Endothelial cell of umbilical vein (primary cell): ENCODE measurements at regions not wholly inside any gene's neighbourhood (a gene's known extent, or its start where the extent isn't known, plus 50 kb on each side); places are given as distances from the start of the nearest gene placed in this dataset.
"Not testable (repeated sequence)": the region's sequence is repeated elsewhere in the genome, so short reads cannot be mapped to it uniquely, and the experiment has no call there.

Source experiments
- BruUV-seq: library from RNA; stranded (reverse); fragments of 400-500 nt; replicated peaks from 2 replicates; lab custom pipeline; 2021; lab: Mats Ljungman, UMichigan
- CTCF ChIA-PET: fragments of 300-600, 350-600 bp; sonication (Branson Sonifier 250); formaldehyde crosslinking; loops from one replicate; lab custom pipeline; 2021; ENCODE audit warnings: antibody characterized with exemption, inconsistent platforms; lab: Charles Lee
- POLR2A ChIA-PET: fragments of 300-600, 350-600 bp; sonication (Branson Sonifier 250); formaldehyde crosslinking; loops from one replicate; lab custom pipeline; 2021; ENCODE audit warnings: antibody characterized with exemption, inconsistent platforms; lab: Charles Lee
- DNase-seq: peaks from one replicate; pipeline ENCODE4 v3.0.0-alpha.2; 2011; ENCODE audit warnings: low read depth, low spot score
- FAIRE-seq: peaks from 2 replicates; lab custom pipeline; 2011; peaks lifted over from hg19 to GRCh38; lab: Jason Lieb, UNC
- H2AFZ ChIP-seq: 2 replicates; pipeline ENCODE4 v1.6.0; 2012; ENCODE audit warnings: low read depth, low read length, control low read depth, inconsistent platforms
- H3K27ac ChIP-seq: 2 replicates; pipeline ENCODE4 v1.5.1; 2011; ENCODE audit warnings: low read depth, mild to moderate bottlenecking, control low read depth, low read length, moderate library complexity; ENCODE audit not compliant: insufficient read depth
- H3K27me3 ChIP-seq, 2 experiments: 2 replicates each; pipeline versions ENCODE4 v1.6.0 to v1.6.1; 2011; ENCODE audit warnings: low read length in 2 of 2, mixed read lengths in 1 of 2; ENCODE audit not compliant: control insufficient read depth in 2 of 2, insufficient read depth in 2 of 2
- H3K36me3 ChIP-seq, 2 experiments: 2 replicates in 1 of 2; 3 replicates in 1 of 2; pipeline ENCODE4 v1.5.1; 2011; ENCODE audit warnings: low read length in 2 of 2, mild to moderate bottlenecking in 1 of 2, moderate library complexity in 1 of 2; ENCODE audit not compliant: control insufficient read depth in 2 of 2, insufficient read depth in 2 of 2; ENCODE audit errors: extremely low read depth in 1 of 2
- H3K4me1 ChIP-seq: 3 replicates; pipeline ENCODE4 v1.5.1; 2011; ENCODE audit warnings: mild to moderate bottlenecking, low read length; ENCODE audit not compliant: control insufficient read depth, insufficient read depth; ENCODE audit errors: extremely low read depth
- H3K4me2 ChIP-seq: 2 replicates; pipeline ENCODE4 v1.6.1; 2011; ENCODE audit warnings: low read length, control low read depth, mixed read lengths; ENCODE audit not compliant: insufficient read depth
- H3K4me3 ChIP-seq, 3 experiments: fragments of 200-600 bp in 1 of 3; sonication (generic), shearing (Covaris generic) in 1 of 3; replicated peaks in 1 of 3; 2 replicates each; pipeline ENCODE4 v1.5.1; 2011 to 2016; ENCODE audit warnings: control low read depth in 3 of 3, low read length in 3 of 3, mild to moderate bottlenecking in 2 of 3, inconsistent platforms in 1 of 3, low read depth in 1 of 3, moderate library complexity in 1 of 3; ENCODE audit not compliant: insufficient read depth in 1 of 3
- H3K79me2 ChIP-seq: 2 replicates; pipeline ENCODE4 v1.6.0; 2012; ENCODE audit warnings: low read length, inconsistent platforms; ENCODE audit not compliant: control insufficient read depth, insufficient read depth
- H3K9ac ChIP-seq: replicated peaks from 2 replicates; pipeline ENCODE3; 2011; ENCODE audit warnings: low read length, control low read depth; ENCODE audit not compliant: insufficient read depth; ENCODE audit errors: extremely low read depth
- H3K9me1 ChIP-seq: replicated peaks from 3 replicates; pipeline ENCODE4 v1.6.0; 2011; ENCODE audit warnings: mild to moderate bottlenecking, low read length; ENCODE audit not compliant: control insufficient read depth, insufficient read depth; ENCODE audit errors: extremely low read depth
- H3K9me3 ChIP-seq: replicated peaks from 2 replicates; pipeline ENCODE4 v1.5.1; 2012; ENCODE audit warnings: low read length, inconsistent platforms; ENCODE audit not compliant: control insufficient read depth, insufficient read depth
- H4K20me1 ChIP-seq: replicated peaks from 2 replicates; pipeline ENCODE3; 2011; ENCODE audit warnings: mild to moderate bottlenecking, low read length; ENCODE audit not compliant: control insufficient read depth, insufficient read depth; ENCODE audit errors: extremely low read depth
- POLR2A ChIP-seq: IDR thresholded peaks from 2 replicates; pipeline ENCODE4 v1.6.1; 2012; ENCODE audit warnings: low read depth, mild to moderate bottlenecking, control low read depth, low read length
- dilution Hi-C: fragments of 300-500 bp; cut with MboI; formaldehyde crosslinking; loops from one replicate; pipeline ENCODE4 v1.15.0; 2019; ENCODE audit warnings: low sequenced_read_pairs; ENCODE audit not compliant: extremely low pct_ligation_motif_present
- intact Hi-C: fragments of 100-400 bp; cut with micrococcal nuclease; formaldehyde crosslinking; loops from one replicate; pipeline ENCODE4 v1.10.0; 2022

DNA sequence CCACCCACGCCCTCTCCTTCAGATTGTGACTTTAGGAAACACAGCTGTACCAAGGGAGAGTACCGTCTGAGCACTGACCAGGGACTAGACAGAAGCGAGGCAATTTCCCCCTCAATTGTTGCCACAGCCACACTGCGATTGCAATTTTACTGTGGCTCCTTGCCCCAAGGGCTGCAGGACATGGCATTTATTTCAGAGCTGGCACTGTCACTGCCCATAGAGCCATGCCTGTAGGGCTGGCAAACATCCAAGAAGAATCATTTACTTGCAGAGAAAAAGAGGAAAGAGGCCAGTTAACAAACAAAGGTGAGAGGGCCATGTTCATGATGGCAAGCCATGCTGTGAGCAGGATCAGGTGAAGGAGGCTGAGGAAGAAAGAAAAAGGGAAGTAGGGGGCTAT lies 129.6 kb downstream of the EMP1 start:
- Histone ChIP-seq H3K4me2 (no peak overlapping the region), H4K20me1 (no peaks in the 10 kb centered on the region), H3K79me2 (no peaks in the 10 kb centered on the region), H3K9ac (no peak overlapping the region), H3K36me3 (no peaks in the 10 kb centered on the region), H3K4me3 (no peak overlapping the region), H2AFZ (no peak overlapping the region), H3K9me3 (no peaks in the 10 kb centered on the region), H3K27me3 (peaks cover 0 to 3% of the 10 kb centered on the region in 2 experiments), H3K27ac (no peak overlapping the region), H3K9me1 (no peaks in the 10 kb centered on the region), H3K4me1 (no peaks in the 10 kb centered on the region)
- no peak for DNase-seq
- TF ChIP-seq POLR2A: no peak
- FAIRE-seq: no peak
- dilution Hi-C loops (no loop called here), intact Hi-C loops (no loop called here)
- BruUV-seq: no TSS peak
- CTCF ChIA-PET: interaction anchor here (1.3 to 1.9 kb wide), 3 partner anchors 8 to 36 kb away, joined by 3 to 5 read pairs (median 4); no protein-coding TSS in a partner anchor
- POLR2A ChIA-PET: no interaction called here

DNA sequence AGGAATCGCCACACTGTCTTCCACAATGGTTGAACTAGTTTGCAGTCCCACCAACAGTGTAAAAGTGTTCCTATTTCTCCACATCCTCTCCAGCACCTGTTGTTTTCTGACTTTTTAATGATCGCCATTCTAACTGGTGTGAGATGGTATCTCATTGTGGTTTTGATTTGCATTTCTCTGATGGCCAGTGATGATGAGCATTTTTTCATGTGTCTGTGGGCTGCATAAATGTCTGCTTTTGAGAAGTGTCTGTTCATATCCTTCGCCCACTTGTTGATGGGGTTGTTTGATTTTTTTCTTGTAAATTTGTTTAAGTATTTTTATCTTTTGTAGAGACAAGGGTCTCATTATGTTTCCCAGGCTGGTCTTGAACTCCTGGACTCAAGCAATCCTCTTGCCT lies 128.5 kb downstream of the EMP1 start:
- H3K79me2 ChIP-seq, H3K4me3 ChIP-seq, H3K9me3 ChIP-seq, H3K27ac ChIP-seq, BruUV-seq, H3K27me3 ChIP-seq, H3K9me1 ChIP-seq, DNase-seq, H3K4me1 ChIP-seq, CTCF ChIA-PET, H3K9ac ChIP-seq, H3K36me3 ChIP-seq, H4K20me1 ChIP-seq, POLR2A ChIA-PET, dilution Hi-C loops, FAIRE-seq, H3K4me2 ChIP-seq, intact Hi-C loops, H2AFZ ChIP-seq: not testable (repeated sequence)
